ENCODE measurements at regions not wholly inside any gene's neighbourhood (a gene's known extent, or its start where the extent isn't known, plus 50 kb on each side); places are given as distances from the start of the nearest gene placed in this dataset.

GRCh38 chr17:5821803-5822202, 237.5 kb upstream of the NLRP1 start:
- no peak overlapping the region for H3K4me2 ChIP-seq (ENCODE audit: insufficient read depth, insufficient read length, low read length)
- Mint-ChIP-seq H3K4me1 (peaks cover 7 to 26% of the 10 kb centered on the region in 2 experiments), H3K9me3 (no peaks in the 10 kb centered on the region; a peak in 1 of 5 replicates), H3K27me3 (ENCODE audit: low read depth) (peaks cover 3% of the 10 kb centered on the region), H3K36me3 (ENCODE audit: insufficient read depth in 1 of 3, low read depth in 3 of 3) (no peaks in the 10 kb centered on the region), H3K4me3 (no peak overlapping the region), H3K27ac (no peak overlapping the region)
- H3K18ac ChIP-seq (ENCODE audit: insufficient read length, low read depth, low read length): no peak overlapping the region
- no peaks in the 10 kb centered on the region; the same call in 1 of the 2 replicates for H3K4me1 ChIP-seq (ENCODE audit: insufficient read depth, low read length)
- DNase-seq: peak; percentile 11
- no peak overlapping the region for H3K4ac ChIP-seq (ENCODE audit: low read depth, low read length)
- H3K79me2 ChIP-seq (ENCODE audit: insufficient read depth, low read length): no peaks in the 10 kb centered on the region
- no peaks in the 10 kb centered on the region for H3K27me3 ChIP-seq (ENCODE audit: insufficient read depth, low read length)
- H4K91ac ChIP-seq (ENCODE audit: insufficient read length, low read depth, low read length): no peak overlapping the region
- no peaks in the 10 kb centered on the region for H3K9me3 ChIP-seq (ENCODE audit: control insufficient read depth, low read depth, low read length)
- WGBS (ENCODE audit: extremely low coverage, insufficient read length, low lambda C conversion rate): no CpG with 5 or more reads among the region's 4 CpGs
- no peak overlapping the region for H3K27ac ChIP-seq (ENCODE audit: insufficient read length, low read depth, low read length)
- no peaks in the 10 kb centered on the region for H4K20me1 ChIP-seq (ENCODE audit: control insufficient read depth, insufficient read depth, insufficient read length)
- no peak overlapping the region for H2AFZ ChIP-seq (ENCODE audit: low read length)
- H2BK20ac ChIP-seq (ENCODE audit: low read depth, low read length, poor library complexity, severe bottlenecking): no peak overlapping the region
- no peaks in the 10 kb centered on the region for H3K23me2 ChIP-seq (ENCODE audit: insufficient read length, low read depth, low read length, poor library complexity, severe bottlenecking)
- H2BK12ac ChIP-seq (ENCODE audit: insufficient read length, low read depth, low read length): no peak overlapping the region
- H2BK5ac ChIP-seq (ENCODE audit: insufficient read length, low read length): no peak overlapping the region
- no peak overlapping the region for H4K5ac ChIP-seq (ENCODE audit: insufficient read length, low read depth, low read length)
- no peak overlapping the region for H2BK120ac ChIP-seq (ENCODE audit: low read depth, low read length, poor library complexity, severe bottlenecking)
- no peak overlapping the region for H3K14ac ChIP-seq (ENCODE audit: insufficient read depth, low read length)
- H3K56ac ChIP-seq (ENCODE audit: insufficient read length, low read depth, low read length): no peak overlapping the region
- no peaks in the 10 kb centered on the region for H3K79me1 ChIP-seq (ENCODE audit: insufficient read depth, low read depth, low read length, poor library complexity, severe bottlenecking)
- TF ChIP-seq CTCF (conservative IDR thresholded peaks at IDR 0.05): no peak
- no peak overlapping the region for H3T11ph ChIP-seq (ENCODE audit: low read length)
- H3K23ac ChIP-seq (ENCODE audit: insufficient read length, low read depth, low read length): no peak overlapping the region
- H3K9ac ChIP-seq (ENCODE audit: extremely low read depth, insufficient read length, low read length): no peak overlapping the region
- no peak overlapping the region for H4K8ac ChIP-seq (replicated peaks; ENCODE audit: insufficient read length, low read depth, low read length)
- no peak overlapping the region for H2AK5ac ChIP-seq (ENCODE audit: insufficient read length, low read length)
- H2BK15ac ChIP-seq (ENCODE audit: low read depth, low read length): no peak overlapping the region
